Endothelial cell of umbilical vein (primary cell): ENCODE measurements at regions not wholly inside any gene's neighbourhood (a gene's known extent, or its start where the extent isn't known, plus 50 kb on each side); places are given as distances from the start of the nearest gene placed in this dataset.

Experiments used
- BruUV-seq: library from RNA; stranded (reverse); fragments of 400-500 nt; replicated peaks from 2 replicates; lab custom pipeline; 2021; lab: Mats Ljungman, UMichigan
- CTCF ChIA-PET: fragments of 300-600, 350-600 bp; sonication (Branson Sonifier 250); formaldehyde crosslinking; loops from one replicate; lab custom pipeline; 2021; ENCODE audit warnings: antibody characterized with exemption, inconsistent platforms; lab: Charles Lee
- POLR2A ChIA-PET: fragments of 300-600, 350-600 bp; sonication (Branson Sonifier 250); formaldehyde crosslinking; loops from one replicate; lab custom pipeline; 2021; ENCODE audit warnings: antibody characterized with exemption, inconsistent platforms; lab: Charles Lee
- DNase-seq: peaks from one replicate; pipeline ENCODE4 v3.0.0-alpha.2; 2011; ENCODE audit warnings: low read depth, low spot score
- FAIRE-seq: peaks from 2 replicates; lab custom pipeline; 2011; peaks lifted over from hg19 to GRCh38; lab: Jason Lieb, UNC
- H2AFZ ChIP-seq: 2 replicates; pipeline ENCODE4 v1.6.0; 2012; ENCODE audit warnings: low read depth, low read length, control low read depth, inconsistent platforms
- H3K27ac ChIP-seq: 2 replicates; pipeline ENCODE4 v1.5.1; 2011; ENCODE audit warnings: low read depth, mild to moderate bottlenecking, control low read depth, low read length, moderate library complexity; ENCODE audit not compliant: insufficient read depth
- H3K27me3 ChIP-seq, 2 experiments: 2 replicates each; pipeline versions ENCODE4 v1.6.0 to v1.6.1; 2011; ENCODE audit warnings: low read length in 2 of 2, mixed read lengths in 1 of 2; ENCODE audit not compliant: control insufficient read depth in 2 of 2, insufficient read depth in 2 of 2
- H3K36me3 ChIP-seq, 2 experiments: 2 replicates in 1 of 2; 3 replicates in 1 of 2; pipeline ENCODE4 v1.5.1; 2011; ENCODE audit warnings: low read length in 2 of 2, mild to moderate bottlenecking in 1 of 2, moderate library complexity in 1 of 2; ENCODE audit not compliant: control insufficient read depth in 2 of 2, insufficient read depth in 2 of 2; ENCODE audit errors: extremely low read depth in 1 of 2
- H3K4me1 ChIP-seq: 3 replicates; pipeline ENCODE4 v1.5.1; 2011; ENCODE audit warnings: mild to moderate bottlenecking, low read length; ENCODE audit not compliant: control insufficient read depth, insufficient read depth; ENCODE audit errors: extremely low read depth
- H3K4me2 ChIP-seq: 2 replicates; pipeline ENCODE4 v1.6.1; 2011; ENCODE audit warnings: low read length, control low read depth, mixed read lengths; ENCODE audit not compliant: insufficient read depth
- H3K4me3 ChIP-seq, 3 experiments: fragments of 200-600 bp in 1 of 3; sonication (generic), shearing (Covaris generic) in 1 of 3; replicated peaks in 1 of 3; 2 replicates each; pipeline ENCODE4 v1.5.1; 2011 to 2016; ENCODE audit warnings: control low read depth in 3 of 3, low read length in 3 of 3, mild to moderate bottlenecking in 2 of 3, inconsistent platforms in 1 of 3, low read depth in 1 of 3, moderate library complexity in 1 of 3; ENCODE audit not compliant: insufficient read depth in 1 of 3
- H3K79me2 ChIP-seq: 2 replicates; pipeline ENCODE4 v1.6.0; 2012; ENCODE audit warnings: low read length, inconsistent platforms; ENCODE audit not compliant: control insufficient read depth, insufficient read depth
- H3K9ac ChIP-seq: replicated peaks from 2 replicates; pipeline ENCODE3; 2011; ENCODE audit warnings: low read length, control low read depth; ENCODE audit not compliant: insufficient read depth; ENCODE audit errors: extremely low read depth
- H3K9me1 ChIP-seq: replicated peaks from 3 replicates; pipeline ENCODE4 v1.6.0; 2011; ENCODE audit warnings: mild to moderate bottlenecking, low read length; ENCODE audit not compliant: control insufficient read depth, insufficient read depth; ENCODE audit errors: extremely low read depth
- H3K9me3 ChIP-seq: replicated peaks from 2 replicates; pipeline ENCODE4 v1.5.1; 2012; ENCODE audit warnings: low read length, inconsistent platforms; ENCODE audit not compliant: control insufficient read depth, insufficient read depth
- H4K20me1 ChIP-seq: replicated peaks from 2 replicates; pipeline ENCODE3; 2011; ENCODE audit warnings: mild to moderate bottlenecking, low read length; ENCODE audit not compliant: control insufficient read depth, insufficient read depth; ENCODE audit errors: extremely low read depth
- CTCF ChIP-seq, 2 donors: IDR thresholded peaks; 1 replicate in 1 of 2; 2 replicates in 1 of 2; pipeline ENCODE4 v1.5.1; 2011; ENCODE audit warnings: low read length in 2 of 2, mild to moderate bottlenecking in 2 of 2, moderate library complexity in 2 of 2, control low read depth in 1 of 2, inconsistent platforms in 1 of 2, low read depth in 1 of 2; ENCODE audit not compliant: insufficient read depth in 1 of 2; ENCODE audit errors: extremely low read depth in 1 of 2
- EZH2 ChIP-seq: IDR thresholded peaks from 2 replicates; pipeline ENCODE4 v1.6.1; 2012; ENCODE audit warnings: borderline replicate concordance, low read depth, mild to moderate bottlenecking, moderate library complexity, low read length, inconsistent platforms; ENCODE audit not compliant: severe bottlenecking
- FOS ChIP-seq: IDR thresholded peaks from 2 replicates; pipeline ENCODE4 v1.6.1; 2011; ENCODE audit warnings: mild to moderate bottlenecking, low read length, moderate library complexity, borderline replicate concordance; ENCODE audit not compliant: insufficient read depth
- JUN ChIP-seq: IDR thresholded peaks from 2 replicates; pipeline ENCODE4 v1.6.1; 2011; ENCODE audit warnings: borderline replicate concordance, low read depth; ENCODE audit not compliant: insufficient read length, insufficient read depth
- MYC ChIP-seq: IDR thresholded peaks from one replicate; pipeline ENCODE4 v1.6.1; 2011; ENCODE audit warnings: mild to moderate bottlenecking, low read depth, low read length
- POLR2A ChIP-seq: IDR thresholded peaks from 2 replicates; pipeline ENCODE4 v1.6.1; 2012; ENCODE audit warnings: low read depth, mild to moderate bottlenecking, control low read depth, low read length
- POLR2AphosphoS5 ChIP-seq: IDR thresholded peaks from 2 replicates; pipeline ENCODE4 v1.6.1; 2012; ENCODE audit warnings: low read depth, mild to moderate bottlenecking, control low read depth, low read length, moderate library complexity; ENCODE audit not compliant: insufficient read depth
- dilution Hi-C: fragments of 300-500 bp; cut with MboI; formaldehyde crosslinking; loops from one replicate; pipeline ENCODE4 v1.15.0; 2019; ENCODE audit warnings: low sequenced_read_pairs; ENCODE audit not compliant: extremely low pct_ligation_motif_present
- intact Hi-C: fragments of 100-400 bp; cut with micrococcal nuclease; formaldehyde crosslinking; loops from one replicate; pipeline ENCODE4 v1.10.0; 2022
- TF ChIP-seq, protein P1 (sequence below): IDR thresholded peaks from 2 replicates; pipeline ENCODE4 v1.6.1; 2011; ENCODE audit not compliant: insufficient read depth, insufficient read length

GRCh38 chrX:9240956-9241355, 207.0 kb upstream of the FAM9B start:
- Histone ChIP-seq H3K9me1 (no peaks in the 10 kb centered on the region), H3K79me2 (no peaks in the 10 kb centered on the region), H3K27me3 (peaks cover 0 to 1% of the 10 kb centered on the region in 2 experiments), H2AFZ (no peak overlapping the region), H3K36me3 (no peaks in the 10 kb centered on the region), H3K9me3 (no peaks in the 10 kb centered on the region), H3K9ac (no peak overlapping the region), H3K27ac (no peak overlapping the region), H3K4me3 (no peak overlapping the region), H4K20me1 (no peaks in the 10 kb centered on the region), H3K4me2 (no peak overlapping the region), H3K4me1 (no peaks in the 10 kb centered on the region)
- dilution Hi-C loops, result no loop called here
- no peak for FAIRE-seq
- no peak for DNase-seq
- BruUV-seq, result no TSS peak
- TF ChIP-seq JUN (no peak), CTCF (IDR thresholded peaks at IDR 0.05; ENCODE audit: extremely low read depth in 1 of 2, insufficient read depth in 1 of 2, low read depth in 1 of 2, low read length in 2 of 2) (no peak), MYC (no peak), POLR2A (no peak), POLR2AphosphoS5 (no peak), EZH2 (no peak), FOS (no peak)
- TF ChIP-seq, protein P1, sequence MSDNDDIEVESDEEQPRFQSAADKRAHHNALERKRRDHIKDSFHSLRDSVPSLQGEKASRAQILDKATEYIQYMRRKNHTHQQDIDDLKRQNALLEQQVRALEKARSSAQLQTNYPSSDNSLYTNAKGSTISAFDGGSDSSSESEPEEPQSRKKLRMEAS, result no peak
- ChIA-PET POLR2A (no interaction called here), CTCF (no interaction called here)
- intact Hi-C loops, result no loop called here
